ENCODE measurements at regions not wholly inside any gene's neighbourhood (a gene's known extent, or its start where the extent isn't known, plus 50 kb on each side); places are given as distances from the start of the nearest gene placed in this dataset.

GRCh38 chr6:53413326-53413725 is 64.6 kb upstream of the ELOVL5 start:
- no peak for DNase-seq (ENCODE audit: low spot score)

DNA sequence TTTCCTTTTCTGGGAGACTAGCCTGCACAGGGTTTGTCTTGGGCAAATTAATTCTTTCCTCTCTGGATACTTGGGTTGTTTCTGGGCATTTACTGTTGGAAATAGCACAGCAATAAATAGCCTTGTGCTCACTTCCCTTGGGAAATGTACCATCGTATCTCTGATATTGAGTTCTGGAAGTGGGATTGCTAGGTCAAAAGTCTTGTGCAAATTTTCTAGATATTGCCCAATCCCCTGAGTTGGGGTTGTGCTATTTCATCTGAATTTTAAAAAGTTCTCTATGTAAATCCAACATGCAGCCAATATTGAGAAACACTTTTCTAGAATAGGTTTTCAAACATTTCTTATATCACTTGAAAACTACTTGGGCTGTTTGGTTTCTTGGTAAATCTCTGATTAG is 64.0 kb upstream of the ELOVL5 start:
- no peak for DNase-seq (ENCODE audit: low spot score)

DNA sequence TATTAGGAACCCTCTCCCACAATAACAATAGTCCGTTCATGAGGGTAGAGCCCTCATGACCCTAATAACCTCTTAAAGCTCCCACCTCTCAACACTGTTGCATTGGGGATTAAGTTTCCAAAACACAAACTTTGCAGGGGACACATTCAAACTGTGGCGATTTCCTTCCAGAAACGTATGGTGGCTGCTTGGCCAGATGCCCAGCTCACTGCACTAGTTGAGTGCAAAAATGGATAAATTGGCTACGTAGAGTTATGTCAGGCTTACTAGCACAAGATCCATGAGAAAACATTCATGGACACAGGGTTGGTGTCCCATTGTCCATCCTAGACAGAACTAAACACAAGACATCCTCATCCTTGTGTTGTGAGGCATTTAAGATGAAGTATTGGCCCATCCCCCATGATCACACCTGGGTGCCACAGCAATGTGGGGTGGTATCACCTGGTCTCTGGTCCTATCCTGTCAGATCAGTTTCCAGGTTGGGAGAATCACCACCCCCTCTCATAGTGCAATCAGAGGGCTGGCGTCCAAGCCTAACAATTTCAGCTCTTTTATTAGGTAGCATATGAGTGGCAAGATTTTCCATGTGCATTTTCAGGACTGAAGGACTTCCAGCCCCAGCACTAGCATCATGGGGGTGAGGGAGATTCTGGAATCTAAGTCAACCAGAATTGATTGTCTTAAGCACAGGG is 63.4 kb upstream of the ELOVL5 start:
- DNase-seq (ENCODE audit: low spot score), result no peak

- DNase-seq (ENCODE audit: low spot score), result no peak
Measured at GRCh38 chr6:53411451-53411850, 62.7 kb upstream of the ELOVL5 start.

DNA sequence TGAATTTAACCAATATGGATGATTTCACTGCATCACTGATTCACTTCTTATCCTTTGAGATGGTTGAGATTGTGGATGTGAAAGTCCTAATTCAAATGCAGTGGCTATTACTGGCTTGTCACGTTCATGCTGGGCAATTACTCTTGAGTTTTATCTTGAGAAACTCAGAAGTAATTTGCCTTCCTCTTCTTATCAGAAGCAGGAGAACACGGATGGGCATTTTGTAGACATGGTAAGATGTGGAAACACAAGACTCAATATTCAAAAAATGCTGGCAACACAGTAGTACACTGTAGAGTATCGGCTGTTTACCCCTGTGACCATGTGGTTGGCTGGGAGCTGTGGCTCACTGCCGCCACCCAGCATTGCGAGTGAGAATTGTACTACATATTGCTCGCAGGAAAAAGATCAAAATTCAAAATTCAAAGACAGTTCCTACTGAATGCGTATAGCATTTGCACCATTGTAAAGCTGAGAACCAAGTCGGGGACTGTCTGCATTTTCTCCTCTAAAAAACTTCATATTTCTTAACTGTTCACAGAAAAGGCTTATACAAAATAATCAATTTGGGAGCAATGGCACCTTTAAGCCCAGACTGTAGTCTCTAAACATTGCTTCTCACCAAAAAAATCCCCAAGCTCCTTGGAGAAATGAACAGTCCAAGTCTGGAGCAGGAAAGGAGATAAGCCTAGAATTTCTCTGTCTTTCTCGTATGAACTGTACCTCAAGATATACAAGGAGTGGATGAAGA is 61.9 kb upstream of the ELOVL5 start:
- DNase-seq (ENCODE audit: low spot score), result peak; percentile 70

GRCh38 chr6:53408826-53409225 is 60.1 kb upstream of the ELOVL5 start:
- no peak for DNase-seq (ENCODE audit: low spot score)

DNA sequence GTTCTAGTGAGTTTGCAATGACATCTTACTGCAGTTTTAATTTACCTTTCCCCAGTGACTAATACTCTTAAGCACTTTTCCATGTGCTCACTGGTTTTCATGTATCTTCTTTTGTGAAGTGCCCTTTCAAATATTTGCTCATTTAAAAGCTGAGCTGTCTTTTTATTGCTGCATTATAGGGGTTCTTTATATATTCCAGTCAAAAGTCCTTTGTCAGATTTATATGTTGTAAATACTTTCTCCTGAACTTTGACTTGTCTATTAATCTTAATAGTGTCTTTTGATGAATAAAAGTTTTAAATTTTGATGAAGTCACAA is 50.2 kb upstream of the ELOVL5 start:
- DNase-seq (ENCODE audit: low spot score), result no peak

DNA sequence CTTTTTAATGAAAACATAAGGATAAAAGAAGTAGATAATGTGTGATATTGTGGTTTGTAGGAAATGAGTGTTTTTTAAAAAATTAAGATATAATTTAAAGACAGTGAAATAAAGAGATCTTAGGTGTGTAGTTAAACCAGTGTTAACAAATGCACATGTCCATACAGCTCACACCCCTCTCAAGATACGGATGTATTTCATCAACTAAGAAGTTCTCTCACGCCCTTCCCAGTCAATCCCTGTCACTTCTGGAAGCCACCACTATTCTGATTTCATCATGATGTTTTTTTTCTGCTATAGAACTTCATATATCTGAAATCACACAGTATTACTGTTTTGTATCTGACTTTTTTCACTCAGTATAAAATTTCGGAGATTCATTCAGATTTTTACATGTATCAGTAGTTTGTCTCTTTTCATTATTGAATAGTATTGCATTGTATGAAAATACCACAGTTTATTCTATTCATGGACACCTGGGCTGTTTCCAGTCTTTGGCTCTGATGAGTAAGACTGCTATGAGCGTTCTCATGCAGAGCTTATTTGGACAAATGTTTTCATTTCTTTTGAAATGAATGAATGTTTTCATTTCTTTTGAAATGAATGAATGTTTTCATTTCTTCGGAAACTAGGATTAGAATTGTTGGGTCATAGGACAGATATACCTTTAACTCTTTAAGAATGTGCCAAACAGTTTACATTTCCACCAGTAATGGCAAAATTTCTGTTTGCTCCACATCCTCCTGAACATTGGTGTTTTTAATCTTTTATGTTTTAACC is 49.7 kb upstream of the ELOVL5 start:
- no peak for DNase-seq (ENCODE audit: low spot score)
